ENCODE measurements at regions not wholly inside any gene's neighbourhood (a gene's known extent, or its start where the extent isn't known, plus 50 kb on each side); places are given as distances from the start of the nearest gene placed in this dataset.

DNA sequence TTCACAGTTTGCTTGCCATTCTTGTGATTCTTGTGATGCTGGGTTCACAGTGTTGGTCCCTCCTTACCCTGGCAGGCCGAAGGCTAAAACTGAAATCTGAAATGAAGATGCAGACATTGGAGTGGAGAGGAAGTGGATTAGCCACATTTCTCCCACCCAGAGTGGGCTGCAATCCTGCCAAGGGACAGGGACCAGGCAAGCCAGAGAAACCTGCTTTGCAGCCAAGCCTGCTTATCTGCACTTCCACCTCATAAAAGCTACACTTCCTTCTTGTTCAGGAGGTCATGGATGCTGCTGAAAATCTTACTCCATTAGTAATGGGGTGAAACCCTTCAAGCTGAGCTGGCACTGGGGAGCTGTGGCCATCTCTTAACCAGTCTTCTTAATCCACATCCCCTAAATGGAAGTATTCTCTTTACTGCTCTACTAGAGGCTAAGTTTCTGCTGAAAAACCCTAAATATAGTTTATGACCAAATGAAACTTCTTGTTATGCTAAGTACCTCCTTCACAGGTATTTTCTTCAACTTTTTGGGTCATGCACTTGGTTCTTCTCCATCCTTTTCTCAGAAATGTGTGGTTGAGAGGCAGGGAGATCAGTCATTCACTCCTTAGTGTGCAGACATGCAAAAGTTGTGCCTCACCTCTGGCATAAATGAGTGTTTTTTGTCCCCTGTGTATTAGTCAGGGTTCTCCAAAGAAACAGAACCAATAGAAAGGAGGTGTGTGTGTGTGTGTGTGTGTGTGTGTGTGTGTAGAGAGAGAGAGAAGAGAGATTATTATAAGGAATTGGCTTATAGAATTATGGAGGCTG, 133.9 kb upstream of the BMAL1 start:
- no peak for TF ChIP-seq EP300 (IDR thresholded peaks at IDR 0.05; ENCODE audit: low read length)
- TF ChIP-seq, protein P1, sequence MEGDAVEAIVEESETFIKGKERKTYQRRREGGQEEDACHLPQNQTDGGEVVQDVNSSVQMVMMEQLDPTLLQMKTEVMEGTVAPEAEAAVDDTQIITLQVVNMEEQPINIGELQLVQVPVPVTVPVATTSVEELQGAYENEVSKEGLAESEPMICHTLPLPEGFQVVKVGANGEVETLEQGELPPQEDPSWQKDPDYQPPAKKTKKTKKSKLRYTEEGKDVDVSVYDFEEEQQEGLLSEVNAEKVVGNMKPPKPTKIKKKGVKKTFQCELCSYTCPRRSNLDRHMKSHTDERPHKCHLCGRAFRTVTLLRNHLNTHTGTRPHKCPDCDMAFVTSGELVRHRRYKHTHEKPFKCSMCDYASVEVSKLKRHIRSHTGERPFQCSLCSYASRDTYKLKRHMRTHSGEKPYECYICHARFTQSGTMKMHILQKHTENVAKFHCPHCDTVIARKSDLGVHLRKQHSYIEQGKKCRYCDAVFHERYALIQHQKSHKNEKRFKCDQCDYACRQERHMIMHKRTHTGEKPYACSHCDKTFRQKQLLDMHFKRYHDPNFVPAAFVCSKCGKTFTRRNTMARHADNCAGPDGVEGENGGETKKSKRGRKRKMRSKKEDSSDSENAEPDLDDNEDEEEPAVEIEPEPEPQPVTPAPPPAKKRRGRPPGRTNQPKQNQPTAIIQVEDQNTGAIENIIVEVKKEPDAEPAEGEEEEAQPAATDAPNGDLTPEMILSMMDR (IDR thresholded peaks at IDR 0.05 in 2 of 3, conservative IDR thresholded peaks at IDR 0.05 in 1 of 3; ENCODE audit: insufficient read depth in 2 of 3, low read depth in 1 of 3, low read length in 3 of 3): no peak
- TF ChIP-seq NFXL1 (CRISPR knock-in tag; IDR thresholded peaks at IDR 0.05): no peak
- no peak for TF ChIP-seq BCL6 (CRISPR knock-in tag; IDR thresholded peaks at IDR 0.05)
